GM12864 (cell line): ENCODE measurements at regions not wholly inside any gene's neighbourhood (a gene's known extent, or its start where the extent isn't known, plus 50 kb on each side); places are given as distances from the start of the nearest gene placed in this dataset.

ENCODE experiments used
- DNase-seq: peaks from one replicate; pipeline ENCODE4 v3.0.0-alpha.2; 2011; ENCODE audit warnings: low read depth
- H3K4me3 ChIP-seq: 2 replicates; pipeline ENCODE4 v1.5.1; 2011; ENCODE audit warnings: mild to moderate bottlenecking, low read depth, low read length, control low read depth
- TF ChIP-seq, protein P1 (sequence below): IDR thresholded peaks from 2 replicates; pipeline ENCODE4 v1.5.1; 2011; ENCODE audit warnings: low read depth, mild to moderate bottlenecking, moderate library complexity, low read length, control low read depth, inconsistent platforms; ENCODE audit errors: missing control alignments

DNA sequence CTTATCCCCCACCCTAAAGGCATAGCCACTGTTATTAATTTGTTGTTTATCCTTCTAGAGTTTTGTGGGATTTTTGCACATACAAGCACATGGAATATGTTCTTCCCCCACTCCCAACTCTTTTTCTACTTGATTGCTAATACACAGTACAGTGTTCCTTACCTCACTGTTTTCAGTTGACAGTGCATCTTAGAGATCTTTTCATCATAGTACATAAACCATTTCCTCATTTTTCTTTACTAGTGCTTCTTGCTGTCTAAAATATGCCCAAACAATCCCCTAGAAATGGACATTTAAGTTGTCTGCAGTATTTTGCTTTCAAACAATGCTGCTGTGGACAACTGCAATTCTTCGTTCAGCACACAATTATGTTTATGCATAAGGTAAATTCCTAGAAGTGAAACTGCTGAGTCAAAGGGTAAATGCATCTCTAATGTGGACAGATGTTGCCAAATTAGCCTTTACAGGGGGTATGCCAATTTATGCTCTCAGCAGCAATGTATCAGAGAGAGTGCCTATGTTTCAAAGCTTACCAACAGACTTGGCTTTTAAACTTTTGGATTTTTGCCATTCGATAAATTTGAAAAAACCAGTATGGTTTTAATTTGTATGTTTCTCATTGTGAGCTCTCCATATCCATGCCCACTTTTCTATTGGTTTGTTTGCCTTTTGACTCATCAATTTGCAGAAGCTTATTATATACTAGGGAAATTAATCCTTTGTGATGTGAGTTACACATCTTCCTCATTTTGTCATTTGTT, 132.6 kb downstream of the MRPS6 start:
- TF ChIP-seq, protein P1, sequence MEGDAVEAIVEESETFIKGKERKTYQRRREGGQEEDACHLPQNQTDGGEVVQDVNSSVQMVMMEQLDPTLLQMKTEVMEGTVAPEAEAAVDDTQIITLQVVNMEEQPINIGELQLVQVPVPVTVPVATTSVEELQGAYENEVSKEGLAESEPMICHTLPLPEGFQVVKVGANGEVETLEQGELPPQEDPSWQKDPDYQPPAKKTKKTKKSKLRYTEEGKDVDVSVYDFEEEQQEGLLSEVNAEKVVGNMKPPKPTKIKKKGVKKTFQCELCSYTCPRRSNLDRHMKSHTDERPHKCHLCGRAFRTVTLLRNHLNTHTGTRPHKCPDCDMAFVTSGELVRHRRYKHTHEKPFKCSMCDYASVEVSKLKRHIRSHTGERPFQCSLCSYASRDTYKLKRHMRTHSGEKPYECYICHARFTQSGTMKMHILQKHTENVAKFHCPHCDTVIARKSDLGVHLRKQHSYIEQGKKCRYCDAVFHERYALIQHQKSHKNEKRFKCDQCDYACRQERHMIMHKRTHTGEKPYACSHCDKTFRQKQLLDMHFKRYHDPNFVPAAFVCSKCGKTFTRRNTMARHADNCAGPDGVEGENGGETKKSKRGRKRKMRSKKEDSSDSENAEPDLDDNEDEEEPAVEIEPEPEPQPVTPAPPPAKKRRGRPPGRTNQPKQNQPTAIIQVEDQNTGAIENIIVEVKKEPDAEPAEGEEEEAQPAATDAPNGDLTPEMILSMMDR = no peak
- peak; percentile 1 for DNase-seq

DNA sequence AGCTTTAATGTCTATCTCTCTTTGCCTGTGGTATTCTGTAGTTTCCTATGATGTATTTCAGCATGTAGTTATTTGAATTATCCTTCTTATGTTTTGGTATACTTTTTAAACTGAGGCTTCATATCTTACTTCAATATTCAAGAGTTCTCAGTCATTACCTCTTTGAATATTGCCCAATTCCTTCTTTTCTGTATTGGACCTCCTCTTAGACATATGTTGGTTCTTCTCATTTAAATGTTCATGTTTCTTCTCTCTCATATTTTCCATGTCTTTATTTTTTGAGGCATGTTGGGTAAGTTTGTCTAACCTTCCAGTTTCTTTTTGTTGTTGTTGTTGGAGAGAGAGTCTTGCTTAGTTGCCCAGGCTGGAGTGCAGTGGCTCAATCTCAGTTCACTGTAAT, 140.6 kb downstream of the MRPS6 start:
- TF ChIP-seq, protein P1 = no peak
- DNase-seq = no peak

More for the DNA sequence above, 132.6 kb downstream of the MRPS6 start:
- no peak overlapping the region for H3K4me3 ChIP-seq

DNA sequence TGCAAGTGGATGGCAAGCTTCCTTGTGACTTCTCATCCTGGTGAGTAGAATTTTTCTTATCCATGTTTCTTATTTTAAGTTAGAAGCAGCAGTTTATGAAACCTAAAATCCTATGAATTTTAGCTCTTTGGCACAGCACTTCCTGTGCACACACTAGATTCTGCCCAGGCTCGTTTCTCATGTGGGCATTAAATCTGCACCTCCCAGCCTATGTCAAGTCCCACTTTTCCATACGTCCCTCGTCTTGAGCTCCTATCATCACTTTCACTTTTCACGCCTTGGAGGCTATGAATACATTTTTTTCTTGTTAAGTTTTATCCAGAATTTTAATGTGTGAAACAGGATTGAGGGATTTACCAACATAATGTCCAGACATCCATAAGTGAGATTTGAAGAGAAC, 142.1 kb downstream of the MRPS6 start:
- H3K4me3 ChIP-seq = no peak overlapping the region
- TF ChIP-seq, protein P1 = no peak
- DNase-seq = no peak

More for the DNA sequence above, 140.6 kb downstream of the MRPS6 start:
- H3K4me3 ChIP-seq = no peak overlapping the region

DNA sequence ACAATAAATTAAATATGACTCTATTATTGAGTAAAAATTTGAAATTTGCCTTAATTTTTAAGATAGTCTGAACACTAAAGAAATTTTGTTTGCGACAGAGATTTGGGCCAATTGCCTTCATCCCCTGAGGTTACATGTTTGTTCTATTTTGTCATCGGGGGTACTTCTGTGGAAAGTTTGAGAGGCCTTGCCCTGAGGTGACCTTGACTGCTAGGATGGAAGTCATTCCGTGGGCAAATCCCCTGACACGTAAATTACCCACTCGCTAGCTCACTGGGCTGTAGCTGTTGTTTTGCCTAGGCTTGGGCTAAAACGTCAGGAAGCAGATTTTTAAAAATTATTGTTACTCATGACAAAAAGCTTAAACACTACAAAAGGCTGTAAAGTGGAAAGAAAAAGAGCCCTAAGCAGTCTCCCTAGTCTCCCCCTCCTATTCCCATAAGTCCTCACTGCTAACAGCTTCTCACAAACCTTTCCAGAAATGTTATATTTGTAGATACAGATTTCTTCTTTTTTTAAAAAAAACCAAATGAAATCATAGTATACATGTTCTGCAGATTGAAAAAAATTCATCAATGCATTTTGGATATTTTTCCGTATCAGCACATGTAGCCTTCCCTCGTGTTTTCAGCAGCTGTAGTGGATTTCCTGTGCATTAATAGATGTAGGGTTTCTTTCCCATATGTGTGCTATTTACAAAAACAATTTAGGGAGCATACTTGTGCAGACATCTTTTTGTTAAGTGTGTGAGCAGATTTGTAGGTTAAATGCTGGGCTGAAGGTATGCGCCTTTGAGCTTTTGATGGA, 142.7 kb downstream of the MRPS6 start:
- TF ChIP-seq, protein P1 = no peak
- H3K4me3 ChIP-seq = no peak overlapping the region
- DNase-seq = no peak

DNA sequence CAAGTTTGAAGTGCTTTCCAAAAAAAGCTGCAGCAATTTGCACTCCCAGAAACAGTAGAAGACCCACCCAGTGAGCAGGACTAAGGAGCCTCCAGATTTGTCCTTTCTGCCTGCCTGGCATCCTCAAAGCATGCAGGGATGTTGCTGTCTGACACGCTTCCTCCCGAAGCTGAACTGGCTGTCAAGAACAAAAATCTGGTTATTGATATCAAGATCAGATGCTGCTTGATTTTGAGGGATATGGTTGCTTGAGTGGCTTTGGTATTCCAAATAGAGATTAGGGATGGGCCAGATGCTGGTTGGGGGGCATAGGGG, 143.3 kb downstream of the MRPS6 start:
- no peak overlapping the region for H3K4me3 ChIP-seq
- TF ChIP-seq, protein P1 = no peak
- no peak for DNase-seq

DNA sequence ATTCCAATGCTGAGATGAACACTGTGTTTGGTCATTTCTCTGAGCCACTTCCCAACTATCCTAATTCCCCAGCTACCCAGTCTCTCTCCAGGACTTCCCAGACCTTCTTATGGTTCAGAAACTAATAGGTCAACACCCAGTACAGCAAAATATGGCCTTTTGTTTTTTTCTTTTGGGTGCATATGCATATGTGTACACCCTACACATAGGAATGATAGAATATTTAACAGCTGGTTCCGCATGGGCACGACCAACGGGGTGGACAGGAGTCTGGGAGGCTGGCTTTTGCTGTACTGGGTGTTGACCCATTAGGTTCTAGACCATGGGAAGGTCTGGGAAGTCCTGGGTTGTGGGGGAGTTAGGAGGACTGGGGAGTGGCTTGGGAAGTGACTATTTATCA, 143.9 kb downstream of the MRPS6 start:
- DNase-seq = no peak
- no peak overlapping the region for H3K4me3 ChIP-seq
- TF ChIP-seq, protein P1 = no peak
